HUES48 (cell line): ENCODE measurements at regions not wholly inside any gene's neighbourhood (a gene's known extent, or its start where the extent isn't known, plus 50 kb on each side); places are given as distances from the start of the nearest gene placed in this dataset.

Source experiments
- H3K27ac ChIP-seq: one replicate; pipeline ENCODE4 v1.7.0; 2013; ENCODE audit warnings: low read depth, low read length, inconsistent platforms
- H3K27me3 ChIP-seq: 2 replicates; pipeline ENCODE4 v1.6.1; 2013; ENCODE audit warnings: mild to moderate bottlenecking, low read length; ENCODE audit not compliant: control insufficient read depth, insufficient read depth
- H3K36me3 ChIP-seq: 2 replicates; pipeline ENCODE4 v1.6.1; 2013; ENCODE audit warnings: low read length; ENCODE audit not compliant: control insufficient read depth, insufficient read depth
- H3K4me1 ChIP-seq: 2 replicates; pipeline ENCODE4 v1.6.1; 2013; ENCODE audit warnings: mild to moderate bottlenecking, low read length; ENCODE audit not compliant: control insufficient read depth, insufficient read depth
- H3K4me3 ChIP-seq: 2 replicates; pipeline ENCODE4 v1.5.1; 2013; ENCODE audit warnings: mild to moderate bottlenecking, low read depth, low read length
- H3K9ac ChIP-seq: 2 replicates; pipeline ENCODE4 v1.6.1; 2013; ENCODE audit warnings: mild to moderate bottlenecking, low read depth, low read length, moderate library complexity
- H3K9me3 ChIP-seq: 2 replicates; pipeline ENCODE4 v1.6.1; 2013; ENCODE audit warnings: low read length; ENCODE audit not compliant: control insufficient read depth, insufficient read depth

GRCh38 chr5:173524136-173524535, 92.3 kb downstream of the BOD1 start:
- no peaks in the 10 kb centered on the region for H3K27me3 ChIP-seq
- no peaks in the 10 kb centered on the region for H3K36me3 ChIP-seq
- H3K4me3 ChIP-seq: no peak overlapping the region
- peaks cover 6% of the 10 kb centered on the region for H3K9me3 ChIP-seq
- H3K9ac ChIP-seq: no peak overlapping the region
- no peak overlapping the region for H3K27ac ChIP-seq
- H3K4me1 ChIP-seq: no peaks in the 10 kb centered on the region

DNA sequence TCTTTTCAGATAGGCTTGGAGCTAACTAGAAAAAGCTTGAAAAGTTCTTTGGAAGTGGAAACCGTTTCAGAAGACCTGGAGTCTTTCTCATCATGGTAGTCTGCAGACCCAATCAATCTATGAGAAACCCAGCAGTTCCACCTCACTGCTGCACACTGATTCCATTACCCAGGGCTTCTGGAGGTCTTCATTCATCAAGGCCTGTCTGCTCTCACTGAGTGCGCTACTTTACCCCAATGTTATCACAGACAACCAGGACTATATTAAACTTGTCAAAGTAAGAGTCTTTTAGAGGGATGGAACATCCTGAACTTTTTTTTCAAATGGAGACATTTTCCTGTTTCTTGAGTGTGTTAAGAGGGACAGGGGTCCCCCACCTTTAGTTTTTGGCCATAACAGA, 93.1 kb downstream of the BOD1 start:
- H3K4me3 ChIP-seq: no peak overlapping the region
- no peak overlapping the region for H3K9ac ChIP-seq
- H3K4me1 ChIP-seq: peaks cover under 1% of the 10 kb centered on the region; the same call in 1 of the 2 replicates
- no peaks in the 10 kb centered on the region for H3K36me3 ChIP-seq
- H3K27ac ChIP-seq: no peak overlapping the region
- no peaks in the 10 kb centered on the region for H3K27me3 ChIP-seq
- peaks cover 6% of the 10 kb centered on the region for H3K9me3 ChIP-seq

DNA sequence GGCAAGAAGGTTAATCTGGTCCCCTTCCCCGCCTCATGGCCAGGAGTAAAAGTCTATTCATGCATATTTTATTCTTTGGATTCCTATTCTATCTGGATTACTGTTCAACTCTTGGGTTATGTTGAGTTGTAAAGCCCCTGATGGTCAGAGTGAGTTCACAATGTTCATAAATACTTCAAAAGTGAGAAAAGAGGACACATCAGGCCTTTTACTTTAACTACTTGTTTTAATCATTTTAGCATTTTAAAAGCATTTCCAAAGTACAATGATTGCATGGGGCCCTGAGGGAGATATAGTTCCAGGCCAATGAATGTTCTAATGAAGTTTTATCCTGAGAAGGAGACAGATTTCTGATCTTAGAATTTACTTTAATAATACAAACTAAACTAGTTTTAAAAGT, 93.9 kb downstream of the BOD1 start:
- H3K36me3 ChIP-seq: no peaks in the 10 kb centered on the region
- no peak overlapping the region for H3K4me3 ChIP-seq
- H3K9me3 ChIP-seq: peaks cover 6% of the 10 kb centered on the region
- no peak overlapping the region for H3K9ac ChIP-seq
- no peaks in the 10 kb centered on the region for H3K27me3 ChIP-seq
- peaks cover 10% of the 10 kb centered on the region; the same call in 1 of the 2 replicates for H3K4me1 ChIP-seq
- no peak overlapping the region for H3K27ac ChIP-seq

GRCh38 chr5:173518856-173519255, 97.6 kb downstream of the BOD1 start:
- no peak overlapping the region for H3K9ac ChIP-seq
- H3K36me3 ChIP-seq: no peaks in the 10 kb centered on the region
- H3K4me1 ChIP-seq: peaks cover 14% of the 10 kb centered on the region
- no peak overlapping the region for H3K4me3 ChIP-seq
- no peak overlapping the region for H3K27ac ChIP-seq
- peaks cover 6% of the 10 kb centered on the region for H3K9me3 ChIP-seq
- no peaks in the 10 kb centered on the region for H3K27me3 ChIP-seq

DNA sequence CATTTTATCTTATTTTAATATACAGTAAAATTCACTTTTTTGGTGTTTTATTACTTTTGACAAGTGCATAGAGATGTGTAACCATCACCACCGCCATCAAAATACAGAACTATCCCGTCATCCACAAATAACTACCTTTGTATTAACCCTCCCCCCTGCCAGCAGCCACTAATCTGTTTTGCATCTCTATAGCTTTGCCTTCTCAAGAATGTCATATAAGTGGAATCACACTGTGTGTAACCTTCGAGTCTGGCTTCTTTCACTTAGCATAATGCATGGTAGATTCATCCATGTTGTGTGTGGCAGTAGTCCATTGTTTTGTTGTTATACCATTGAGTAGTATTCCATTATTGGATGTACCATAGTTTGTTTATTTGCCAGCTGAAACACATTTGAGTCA, 98.8 kb downstream of the BOD1 start:
- peak overlapping the region; percentile 51 for H3K27ac ChIP-seq
- H3K9ac ChIP-seq: no peak overlapping the region
- H3K4me3 ChIP-seq: no peak overlapping the region
- no peaks in the 10 kb centered on the region for H3K27me3 ChIP-seq
- H3K36me3 ChIP-seq: no peaks in the 10 kb centered on the region
- peaks cover 15% of the 10 kb centered on the region for H3K4me1 ChIP-seq
- peaks cover 6% of the 10 kb centered on the region for H3K9me3 ChIP-seq

DNA sequence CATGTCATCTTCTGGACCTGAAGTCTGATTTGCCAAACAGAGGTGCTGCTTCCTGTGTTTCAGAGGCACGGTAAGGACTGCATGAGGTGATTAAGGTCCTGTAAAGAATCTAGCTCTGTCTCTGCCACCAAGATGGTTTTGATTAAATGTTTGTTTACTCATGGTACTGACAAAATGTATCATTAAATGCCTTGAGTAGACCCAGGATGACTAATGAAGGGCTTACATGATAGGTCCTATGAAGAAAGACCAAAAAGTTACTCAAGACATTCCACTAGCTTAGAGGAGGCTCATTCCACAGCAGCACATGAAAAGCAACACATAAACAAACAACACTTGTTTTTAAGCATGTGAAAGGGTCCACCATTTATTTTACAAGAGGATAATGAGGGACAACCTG, 100.9 kb downstream of the BOD1 start:
- H3K9me3 ChIP-seq: peaks cover 6% of the 10 kb centered on the region
- H3K36me3 ChIP-seq: no peaks in the 10 kb centered on the region
- H3K27me3 ChIP-seq: no peaks in the 10 kb centered on the region
- no peak overlapping the region for H3K27ac ChIP-seq
- H3K9ac ChIP-seq: no peak overlapping the region
- H3K4me1 ChIP-seq: peaks cover 18% of the 10 kb centered on the region
- no peak overlapping the region for H3K4me3 ChIP-seq

- Histone ChIP-seq H3K27me3 (no peaks in the 10 kb centered on the region), H3K27ac (no peak overlapping the region), H3K36me3 (no peaks in the 10 kb centered on the region), H3K9ac (no peak overlapping the region), H3K4me3 (no peak overlapping the region), H3K4me1 (peaks cover 18% of the 10 kb centered on the region), H3K9me3 (0 out of 2 replicates have a peak, but pooled peaks cover under 1% of the 10 kb centered on the region)
Measured at GRCh38 chr5:173514661-173515060, 101.8 kb downstream of the BOD1 start.

- Histone ChIP-seq H3K27me3 (no peaks in the 10 kb centered on the region), H3K4me3 (no peak overlapping the region), H3K36me3 (no peaks in the 10 kb centered on the region), H3K4me1 (peaks cover 18% of the 10 kb centered on the region), H3K9ac (no peak overlapping the region), H3K9me3 (no peaks in the 10 kb centered on the region), H3K27ac (no peak overlapping the region)
Measured at GRCh38 chr5:173513521-173513991, 102.9 kb downstream of the BOD1 start.

GRCh38 chr5:173512637-173513435, 103.6 kb downstream of the BOD1 start:
- H3K4me3 ChIP-seq: no peak overlapping the region
- H3K9me3 ChIP-seq: no peaks in the 10 kb centered on the region
- H3K27ac ChIP-seq: no peak overlapping the region
- peaks cover 11% of the 10 kb centered on the region for H3K4me1 ChIP-seq
- no peaks in the 10 kb centered on the region for H3K27me3 ChIP-seq
- no peak overlapping the region for H3K9ac ChIP-seq
- H3K36me3 ChIP-seq: no peaks in the 10 kb centered on the region

- 0 out of 2 replicates have a peak, but pooled peaks cover 4% of the 10 kb centered on the region for H3K4me1 ChIP-seq
- no peak overlapping the region for H3K9ac ChIP-seq
- H3K36me3 ChIP-seq: no peaks in the 10 kb centered on the region
- H3K4me3 ChIP-seq: no peak overlapping the region
- no peaks in the 10 kb centered on the region for H3K27me3 ChIP-seq
- no peaks in the 10 kb centered on the region; the same call in 1 of the 2 replicates for H3K9me3 ChIP-seq
- no peak overlapping the region for H3K27ac ChIP-seq
Measured at GRCh38 chr5:173509060-173509459, 107.4 kb downstream of the BOD1 start.

- Histone ChIP-seq H3K36me3 (no peaks in the 10 kb centered on the region), H3K27ac (no peak overlapping the region), H3K4me3 (no peak overlapping the region), H3K9ac (no peak overlapping the region), H3K27me3 (no peaks in the 10 kb centered on the region), H3K4me1 (no peaks in the 10 kb centered on the region), H3K9me3 (no peaks in the 10 kb centered on the region; the same call in 1 of the 2 replicates)
Measured at GRCh38 chr5:173507171-173507570, 109.3 kb downstream of the BOD1 start.
